ENCODE measurements at regions not wholly inside any gene's neighbourhood (a gene's known extent, or its start where the extent isn't known, plus 50 kb on each side); places are given as distances from the start of the nearest gene placed in this dataset.

GRCh38 chr2:240356700-240357640, 78.5 kb upstream of the GPC1 start:
- intact Hi-C loops (cut with micrococcal nuclease; ENCODE audit: unreplicated experiment), result no loop called here
- ChIA-PET SMC1A (ENCODE audit: uncharacterized antibody, unreplicated experiment) (no interaction called here), CTCF (interaction anchor here (1.1 kb wide), 1 partner anchor 75 kb away, joined by 3 read pairs; no protein-coding TSS in a partner anchor), POLR2A (no interaction called here), RAD21 (ENCODE audit: unreplicated experiment) (no interaction called here)
- FAIRE-seq (no peak), DNase-seq (ENCODE audit: low read depth, low spot score) (no peak), ATAC-seq (no peak)
- H2AFZ ChIP-seq (ENCODE audit: control insufficient read depth, low read depth, low read length), result no peak overlapping the region
- no peaks in the 10 kb centered on the region for H3K4me1 ChIP-seq (ENCODE audit: control insufficient read depth, insufficient read depth, low read length)
- H4K20me1 ChIP-seq (ENCODE audit: control insufficient read depth, insufficient read depth), result no peaks in the 10 kb centered on the region
- no peaks in the 10 kb centered on the region; a peak in 1 of 4 replicates for H3K27me3 ChIP-seq (replicated peaks in 1 of 2; ENCODE audit: control insufficient read depth in 2 of 2, insufficient read depth in 2 of 2, low read length in 1 of 2)
- H3K4me3 ChIP-seq, result no peak overlapping the region
- TF ChIP-seq STAT3 (IDR thresholded peaks at IDR 0.05; ENCODE audit: low read depth, low read length), result no peak
- in situ Hi-C loops (cut with MboI), result no loop called here
- H3K9me3 ChIP-seq (replicated peaks; ENCODE audit: control insufficient read depth, insufficient read depth, low read length), result peaks cover 2% of the 10 kb centered on the region; the same call in 1 of the 3 replicates
- H3K9ac ChIP-seq (ENCODE audit: control insufficient read depth, insufficient read depth, low read length), result no peak overlapping the region
- WGBS (ENCODE audit: insufficient coverage, insufficient replicate concordance, low lambda C conversion rate, missing lambda C conversion rate), result 29% methylated on average over 25 of the region's 26 CpGs
- no peaks in the 10 kb centered on the region for H3K79me2 ChIP-seq (ENCODE audit: control insufficient read depth, insufficient read depth, low read length)
- H3K27ac ChIP-seq (ENCODE audit: control insufficient read depth, insufficient read depth), result no peak overlapping the region
- no TSS peak for BruUV-seq (replicated peaks)
- H3K36me3 ChIP-seq (ENCODE audit: control insufficient read depth in 2 of 2, insufficient read depth in 2 of 2, low read length in 1 of 2), result no peaks in the 10 kb centered on the region
- no peak overlapping the region for H3K4me2 ChIP-seq (ENCODE audit: control insufficient read depth, insufficient read depth)

- ChIA-PET SMC1A (ENCODE audit: uncharacterized antibody, unreplicated experiment) (no interaction called here), RAD21 (ENCODE audit: unreplicated experiment) (no interaction called here), CTCF (no interaction called here), POLR2A (no interaction called here)
- 69% methylated on average over 4 of the region's 4 CpGs for WGBS (ENCODE audit: insufficient coverage, insufficient replicate concordance, low lambda C conversion rate, missing lambda C conversion rate)
- FAIRE-seq, result no peak
- ATAC-seq, result no peak
- Histone ChIP-seq H3K9ac (ENCODE audit: control insufficient read depth, insufficient read depth, low read length) (no peak overlapping the region), H3K27ac (ENCODE audit: control insufficient read depth, insufficient read depth) (no peak overlapping the region), H3K79me2 (ENCODE audit: control insufficient read depth, insufficient read depth, low read length) (no peaks in the 10 kb centered on the region), H2AFZ (ENCODE audit: control insufficient read depth, low read depth, low read length) (no peak overlapping the region), H3K9me3 (replicated peaks; ENCODE audit: control insufficient read depth, insufficient read depth, low read length) (peaks cover 2% of the 10 kb centered on the region; the same call in 1 of the 3 replicates), H3K36me3 (ENCODE audit: control insufficient read depth in 2 of 2, insufficient read depth in 2 of 2, low read length in 1 of 2) (no peaks in the 10 kb centered on the region), H3K4me1 (ENCODE audit: control insufficient read depth, insufficient read depth, low read length) (no peaks in the 10 kb centered on the region), H3K4me2 (ENCODE audit: control insufficient read depth, insufficient read depth) (no peak overlapping the region), H3K4me3 (no peak overlapping the region), H4K20me1 (ENCODE audit: control insufficient read depth, insufficient read depth) (no peaks in the 10 kb centered on the region), H3K27me3 (replicated peaks in 1 of 2; ENCODE audit: control insufficient read depth in 2 of 2, insufficient read depth in 2 of 2, low read length in 1 of 2) (no peaks in the 10 kb centered on the region; a peak in 1 of 4 replicates)
- no peak for DNase-seq (ENCODE audit: low read depth, low spot score)
- intact Hi-C loops (cut with micrococcal nuclease; ENCODE audit: unreplicated experiment) (no loop called here), in situ Hi-C loops (cut with MboI) (no loop called here)
- BruUV-seq (replicated peaks), result no TSS peak
- TF ChIP-seq, protein P1, sequence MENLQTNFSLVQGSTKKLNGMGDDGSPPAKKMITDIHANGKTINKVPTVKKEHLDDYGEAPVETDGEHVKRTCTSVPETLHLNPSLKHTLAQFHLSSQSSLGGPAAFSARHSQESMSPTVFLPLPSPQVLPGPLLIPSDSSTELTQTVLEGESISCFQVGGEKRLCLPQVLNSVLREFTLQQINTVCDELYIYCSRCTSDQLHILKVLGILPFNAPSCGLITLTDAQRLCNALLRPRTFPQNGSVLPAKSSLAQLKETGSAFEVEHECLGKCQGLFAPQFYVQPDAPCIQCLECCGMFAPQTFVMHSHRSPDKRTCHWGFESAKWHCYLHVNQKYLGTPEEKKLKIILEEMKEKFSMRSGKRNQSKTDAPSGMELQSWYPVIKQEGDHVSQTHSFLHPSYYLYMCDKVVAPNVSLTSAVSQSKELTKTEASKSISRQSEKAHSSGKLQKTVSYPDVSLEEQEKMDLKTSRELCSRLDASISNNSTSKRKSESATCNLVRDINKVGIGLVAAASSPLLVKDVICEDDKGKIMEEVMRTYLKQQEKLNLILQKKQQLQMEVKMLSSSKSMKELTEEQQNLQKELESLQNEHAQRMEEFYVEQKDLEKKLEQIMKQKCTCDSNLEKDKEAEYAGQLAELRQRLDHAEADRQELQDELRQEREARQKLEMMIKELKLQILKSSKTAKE (IDR thresholded peaks at IDR 0.05; ENCODE audit: low read depth, poor library complexity, severe bottlenecking), result no peak
- no peak for TF ChIP-seq JUNB (IDR thresholded peaks at IDR 0.05)
- no peak for TF ChIP-seq DPF2 (IDR thresholded peaks at IDR 0.05)
- no peak for TF ChIP-seq KAT2A (conservative IDR thresholded peaks at IDR 0.05; ENCODE audit: control insufficient read depth, low read depth, low read length)
- no peak for TF ChIP-seq FOS (IDR thresholded peaks at IDR 0.05; ENCODE audit: borderline replicate concordance, extremely low read depth, insufficient read length)
- TF ChIP-seq HDAC6 (IDR thresholded peaks at IDR 0.05; ENCODE audit: unreplicated experiment), result no peak
- TF ChIP-seq ZNF687 (IDR thresholded peaks at IDR 0.05), result no peak
- TF ChIP-seq POLR2AphosphoS2 (IDR thresholded peaks at IDR 0.05; ENCODE audit: low read depth, low read length), result no peak
- no peak for TF ChIP-seq CBFB (IDR thresholded peaks at IDR 0.05; ENCODE audit: low read depth)
- no peak for TF ChIP-seq NBN (IDR thresholded peaks at IDR 0.05)
These were observed 77.8 kb upstream of the GPC1 start for GRCh38 chr2:240357641-240358012.

Measured in GM12878 (cell line).